Endothelial cell of umbilical vein (primary cell): ENCODE measurements at regions not wholly inside any gene's neighbourhood (a gene's known extent, or its start where the extent isn't known, plus 50 kb on each side); places are given as distances from the start of the nearest gene placed in this dataset.

ENCODE experiments used
- BruUV-seq: library from RNA; stranded (reverse); fragments of 400-500 nt; replicated peaks from 2 replicates; lab custom pipeline; 2021; lab: Mats Ljungman, UMichigan
- CTCF ChIA-PET: fragments of 300-600, 350-600 bp; sonication (Branson Sonifier 250); formaldehyde crosslinking; loops from one replicate; lab custom pipeline; 2021; ENCODE audit warnings: antibody characterized with exemption, inconsistent platforms; lab: Charles Lee
- POLR2A ChIA-PET: fragments of 300-600, 350-600 bp; sonication (Branson Sonifier 250); formaldehyde crosslinking; loops from one replicate; lab custom pipeline; 2021; ENCODE audit warnings: antibody characterized with exemption, inconsistent platforms; lab: Charles Lee
- DNase-seq: peaks from one replicate; pipeline ENCODE4 v3.0.0-alpha.2; 2011; ENCODE audit warnings: low read depth, low spot score
- FAIRE-seq: peaks from 2 replicates; lab custom pipeline; 2011; peaks lifted over from hg19 to GRCh38; lab: Jason Lieb, UNC
- H2AFZ ChIP-seq: 2 replicates; pipeline ENCODE4 v1.6.0; 2012; ENCODE audit warnings: low read depth, low read length, control low read depth, inconsistent platforms
- H3K27ac ChIP-seq: 2 replicates; pipeline ENCODE4 v1.5.1; 2011; ENCODE audit warnings: low read depth, mild to moderate bottlenecking, control low read depth, low read length, moderate library complexity; ENCODE audit not compliant: insufficient read depth
- H3K27me3 ChIP-seq, 2 experiments: 2 replicates each; pipeline versions ENCODE4 v1.6.0 to v1.6.1; 2011; ENCODE audit warnings: low read length in 2 of 2, mixed read lengths in 1 of 2; ENCODE audit not compliant: control insufficient read depth in 2 of 2, insufficient read depth in 2 of 2
- H3K36me3 ChIP-seq, 2 experiments: 2 replicates in 1 of 2; 3 replicates in 1 of 2; pipeline ENCODE4 v1.5.1; 2011; ENCODE audit warnings: low read length in 2 of 2, mild to moderate bottlenecking in 1 of 2, moderate library complexity in 1 of 2; ENCODE audit not compliant: control insufficient read depth in 2 of 2, insufficient read depth in 2 of 2; ENCODE audit errors: extremely low read depth in 1 of 2
- H3K4me1 ChIP-seq: 3 replicates; pipeline ENCODE4 v1.5.1; 2011; ENCODE audit warnings: mild to moderate bottlenecking, low read length; ENCODE audit not compliant: control insufficient read depth, insufficient read depth; ENCODE audit errors: extremely low read depth
- H3K4me2 ChIP-seq: 2 replicates; pipeline ENCODE4 v1.6.1; 2011; ENCODE audit warnings: low read length, control low read depth, mixed read lengths; ENCODE audit not compliant: insufficient read depth
- H3K4me3 ChIP-seq, 3 experiments: fragments of 200-600 bp in 1 of 3; sonication (generic), shearing (Covaris generic) in 1 of 3; replicated peaks in 1 of 3; 2 replicates each; pipeline ENCODE4 v1.5.1; 2011 to 2016; ENCODE audit warnings: control low read depth in 3 of 3, low read length in 3 of 3, mild to moderate bottlenecking in 2 of 3, inconsistent platforms in 1 of 3, low read depth in 1 of 3, moderate library complexity in 1 of 3; ENCODE audit not compliant: insufficient read depth in 1 of 3
- H3K79me2 ChIP-seq: 2 replicates; pipeline ENCODE4 v1.6.0; 2012; ENCODE audit warnings: low read length, inconsistent platforms; ENCODE audit not compliant: control insufficient read depth, insufficient read depth
- H3K9ac ChIP-seq: replicated peaks from 2 replicates; pipeline ENCODE3; 2011; ENCODE audit warnings: low read length, control low read depth; ENCODE audit not compliant: insufficient read depth; ENCODE audit errors: extremely low read depth
- H3K9me1 ChIP-seq: replicated peaks from 3 replicates; pipeline ENCODE4 v1.6.0; 2011; ENCODE audit warnings: mild to moderate bottlenecking, low read length; ENCODE audit not compliant: control insufficient read depth, insufficient read depth; ENCODE audit errors: extremely low read depth
- H3K9me3 ChIP-seq: replicated peaks from 2 replicates; pipeline ENCODE4 v1.5.1; 2012; ENCODE audit warnings: low read length, inconsistent platforms; ENCODE audit not compliant: control insufficient read depth, insufficient read depth
- H4K20me1 ChIP-seq: replicated peaks from 2 replicates; pipeline ENCODE3; 2011; ENCODE audit warnings: mild to moderate bottlenecking, low read length; ENCODE audit not compliant: control insufficient read depth, insufficient read depth; ENCODE audit errors: extremely low read depth
- CTCF ChIP-seq, 2 donors: IDR thresholded peaks; 1 replicate in 1 of 2; 2 replicates in 1 of 2; pipeline ENCODE4 v1.5.1; 2011; ENCODE audit warnings: low read length in 2 of 2, mild to moderate bottlenecking in 2 of 2, moderate library complexity in 2 of 2, control low read depth in 1 of 2, inconsistent platforms in 1 of 2, low read depth in 1 of 2; ENCODE audit not compliant: insufficient read depth in 1 of 2; ENCODE audit errors: extremely low read depth in 1 of 2
- EZH2 ChIP-seq: IDR thresholded peaks from 2 replicates; pipeline ENCODE4 v1.6.1; 2012; ENCODE audit warnings: borderline replicate concordance, low read depth, mild to moderate bottlenecking, moderate library complexity, low read length, inconsistent platforms; ENCODE audit not compliant: severe bottlenecking
- FOS ChIP-seq: IDR thresholded peaks from 2 replicates; pipeline ENCODE4 v1.6.1; 2011; ENCODE audit warnings: mild to moderate bottlenecking, low read length, moderate library complexity, borderline replicate concordance; ENCODE audit not compliant: insufficient read depth
- GATA2 ChIP-seq: IDR thresholded peaks from 2 replicates; pipeline ENCODE4 v1.7.0; 2011; ENCODE audit warnings: low read depth, mild to moderate bottlenecking, moderate library complexity, mixed read lengths, low read length; ENCODE audit not compliant: insufficient read length, insufficient read depth
- JUN ChIP-seq: IDR thresholded peaks from 2 replicates; pipeline ENCODE4 v1.6.1; 2011; ENCODE audit warnings: borderline replicate concordance, low read depth; ENCODE audit not compliant: insufficient read length, insufficient read depth
- MYC ChIP-seq: IDR thresholded peaks from one replicate; pipeline ENCODE4 v1.6.1; 2011; ENCODE audit warnings: mild to moderate bottlenecking, low read depth, low read length
- POLR2A ChIP-seq: IDR thresholded peaks from 2 replicates; pipeline ENCODE4 v1.6.1; 2012; ENCODE audit warnings: low read depth, mild to moderate bottlenecking, control low read depth, low read length
- dilution Hi-C: fragments of 300-500 bp; cut with MboI; formaldehyde crosslinking; loops from one replicate; pipeline ENCODE4 v1.15.0; 2019; ENCODE audit warnings: low sequenced_read_pairs; ENCODE audit not compliant: extremely low pct_ligation_motif_present
- intact Hi-C: fragments of 100-400 bp; cut with micrococcal nuclease; formaldehyde crosslinking; loops from one replicate; pipeline ENCODE4 v1.10.0; 2022
- TF ChIP-seq, protein P1 (sequence below): IDR thresholded peaks from 2 replicates; pipeline ENCODE4 v1.6.1; 2011; ENCODE audit not compliant: insufficient read depth, insufficient read length

DNA sequence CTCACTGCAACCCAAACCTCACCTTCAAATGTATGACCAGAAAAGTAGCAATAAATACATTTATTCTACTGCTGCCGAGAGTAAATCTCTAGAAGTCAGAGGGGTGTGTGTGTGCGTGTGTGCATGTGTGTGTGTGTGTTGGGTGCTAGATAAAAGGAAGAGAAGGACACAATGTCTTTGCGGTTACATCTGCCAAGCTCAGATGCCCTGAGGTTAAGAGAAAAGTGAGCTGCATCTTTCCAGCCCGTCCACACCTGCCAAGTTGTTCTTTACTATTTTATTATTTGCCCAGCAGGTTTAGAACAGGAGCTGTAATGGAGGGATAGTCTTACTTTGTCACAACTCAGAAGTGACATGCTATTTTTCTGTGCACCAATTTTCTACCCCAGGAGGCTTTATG lies 54.5 kb upstream of the ANKFN1 start:
- Histone ChIP-seq H3K36me3 (no peaks in the 10 kb centered on the region), H3K4me1 (no peaks in the 10 kb centered on the region), H2AFZ (no peak overlapping the region), H3K79me2 (no peaks in the 10 kb centered on the region), H4K20me1 (no peaks in the 10 kb centered on the region), H3K9me1 (no peaks in the 10 kb centered on the region), H3K9ac (no peak overlapping the region), H3K4me2 (no peak overlapping the region), H3K27me3 (no peaks in the 10 kb centered on the region), H3K9me3 (no peaks in the 10 kb centered on the region), H3K4me3 (no peak overlapping the region), H3K27ac (no peak overlapping the region)
- no peak for DNase-seq
- ChIA-PET CTCF (interaction anchor here (1.1 kb wide), 1 partner anchor 221 kb away, joined by 3 read pairs; no protein-coding TSS in a partner anchor), POLR2A (no interaction called here)
- intact Hi-C loops: no loop called here
- TF ChIP-seq JUN (no peak), MYC (no peak), POLR2A (no peak), GATA2 (no peak), EZH2 (no peak), CTCF (IDR thresholded peaks at IDR 0.05; ENCODE audit: extremely low read depth in 1 of 2, insufficient read depth in 1 of 2, low read depth in 1 of 2, low read length in 2 of 2) (no peak), FOS (no peak)
- TF ChIP-seq, protein P1, sequence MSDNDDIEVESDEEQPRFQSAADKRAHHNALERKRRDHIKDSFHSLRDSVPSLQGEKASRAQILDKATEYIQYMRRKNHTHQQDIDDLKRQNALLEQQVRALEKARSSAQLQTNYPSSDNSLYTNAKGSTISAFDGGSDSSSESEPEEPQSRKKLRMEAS: no peak
- dilution Hi-C loops: no loop called here
- no peak for FAIRE-seq
- BruUV-seq: no TSS peak
